DOHH2 (cell line): ENCODE measurements at regions not wholly inside any gene's neighbourhood (a gene's known extent, or its start where the extent isn't known, plus 50 kb on each side); places are given as distances from the start of the nearest gene placed in this dataset.

Source experiments
- CTCF ChIP-seq: fragments of 200-600 bp; sonication (generic); IDR thresholded peaks from one replicate; pipeline ENCODE4 v1.5.1; 2014; ENCODE audit warnings: antibody characterized with exemption, mild to moderate bottlenecking, low read depth, low read length; ENCODE audit not compliant: poor library complexity, severe bottlenecking
- EZH2phosphoT487 ChIP-seq: fragments of 200-600 bp; sonication (generic); IDR thresholded peaks from 2 replicates; pipeline ENCODE4 v1.6.1; 2017; ENCODE audit warnings: borderline replicate concordance, mild to moderate bottlenecking, antibody characterized with exemption, low read length, moderate library complexity, mixed read lengths

- TF ChIP-seq CTCF (no peak), EZH2phosphoT487 (no peak)
Observed at GRCh38 chr1:220957233-220957605, 78.0 kb downstream of the HLX start.
